Mucosa of rectum (tissue), 2 donors: ENCODE measurements at regions not wholly inside any gene's neighbourhood (a gene's known extent, or its start where the extent isn't known, plus 50 kb on each side); places are given as distances from the start of the nearest gene placed in this dataset.

Experiments
- H3K27ac ChIP-seq, 2 donors: one replicate each; pipeline ENCODE4 v1.7.0; 2013; ENCODE audit warnings: inconsistent platforms in 2 of 2, low read depth in 2 of 2, low read length in 2 of 2
- H3K27me3 ChIP-seq, 2 donors: one replicate each; pipeline ENCODE4 v1.7.0; 2013; ENCODE audit warnings: low read length in 2 of 2; ENCODE audit not compliant: control insufficient read depth in 2 of 2, insufficient read depth in 2 of 2
- H3K36me3 ChIP-seq, 2 donors: one replicate each; pipeline ENCODE4 v1.7.0; 2013; ENCODE audit warnings: low read length in 2 of 2; ENCODE audit not compliant: control insufficient read depth in 2 of 2, insufficient read depth in 2 of 2
- H3K4me1 ChIP-seq, 2 donors: one replicate each; pipeline ENCODE4 v1.7.0; 2013; ENCODE audit warnings: low read length in 2 of 2, mild to moderate bottlenecking in 1 of 2; ENCODE audit not compliant: control insufficient read depth in 2 of 2, insufficient read depth in 2 of 2
- H3K4me3 ChIP-seq, 2 donors: one replicate each; pipeline ENCODE4 v1.7.0; 2013; ENCODE audit warnings: low read length in 2 of 2
- H3K9ac ChIP-seq, 2 donors: one replicate each; pipeline ENCODE4 v1.7.0; 2013; ENCODE audit warnings: low read length in 2 of 2, low read depth in 1 of 2, mild to moderate bottlenecking in 1 of 2
- H3K9me3 ChIP-seq, 2 donors: one replicate each; pipeline ENCODE4 v1.7.0; 2013; ENCODE audit warnings: low read length in 2 of 2; ENCODE audit not compliant: control insufficient read depth in 2 of 2
- donor health status: healthy.
- donor health status: Normal muscosa, but diverticular disease.

DNA sequence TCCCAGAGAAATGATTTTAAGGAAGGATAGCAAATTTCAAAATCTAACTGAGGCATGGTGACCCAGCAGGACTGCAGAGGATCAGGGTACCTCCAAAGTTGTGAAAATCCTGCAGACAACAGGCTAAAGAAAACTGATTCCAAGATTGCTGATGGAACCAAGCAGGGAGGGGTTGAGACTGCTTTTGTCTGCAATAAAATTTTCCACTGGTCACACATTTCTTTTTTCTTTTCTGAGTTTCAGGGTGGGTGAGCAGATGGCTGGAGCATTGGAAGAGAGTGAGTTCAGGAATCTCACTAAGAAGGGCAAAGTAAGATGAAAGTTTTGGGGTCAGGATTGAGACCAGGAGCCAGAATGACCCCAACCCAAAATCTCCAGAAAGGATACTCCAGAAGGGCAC lies 321.0 kb downstream of the TNS1 start:
- no peaks in the 10 kb centered on the region for H3K4me1 ChIP-seq
- H3K4me3 ChIP-seq = no peak overlapping the region
- no peaks in the 10 kb centered on the region for H3K9me3 ChIP-seq
- no peak overlapping the region for H3K9ac ChIP-seq
- H3K36me3 ChIP-seq = no peaks in the 10 kb centered on the region
- no peak overlapping the region for H3K27ac ChIP-seq
- no peaks in the 10 kb centered on the region for H3K27me3 ChIP-seq

- Histone ChIP-seq H3K27ac (no peak overlapping the region), H3K4me3 (no peak overlapping the region), H3K9me3 (no peaks in the 10 kb centered on the region), H3K4me1 (no peaks in the 10 kb centered on the region), H3K9ac (no peak overlapping the region), H3K27me3 (no peaks in the 10 kb centered on the region), H3K36me3 (no peaks in the 10 kb centered on the region)
Observed at GRCh38 chr2:217680381-217680780, 322.4 kb downstream of the TNS1 start.

- Histone ChIP-seq H3K27me3 (no peaks in the 10 kb centered on the region), H3K27ac (no peak overlapping the region), H3K9ac (no peak overlapping the region), H3K9me3 (no peaks in the 10 kb centered on the region), H3K36me3 (no peaks in the 10 kb centered on the region), H3K4me1 (no peaks in the 10 kb centered on the region), H3K4me3 (no peak overlapping the region)
Observed at GRCh38 chr2:217673627-217674026, 329.2 kb downstream of the TNS1 start.

DNA sequence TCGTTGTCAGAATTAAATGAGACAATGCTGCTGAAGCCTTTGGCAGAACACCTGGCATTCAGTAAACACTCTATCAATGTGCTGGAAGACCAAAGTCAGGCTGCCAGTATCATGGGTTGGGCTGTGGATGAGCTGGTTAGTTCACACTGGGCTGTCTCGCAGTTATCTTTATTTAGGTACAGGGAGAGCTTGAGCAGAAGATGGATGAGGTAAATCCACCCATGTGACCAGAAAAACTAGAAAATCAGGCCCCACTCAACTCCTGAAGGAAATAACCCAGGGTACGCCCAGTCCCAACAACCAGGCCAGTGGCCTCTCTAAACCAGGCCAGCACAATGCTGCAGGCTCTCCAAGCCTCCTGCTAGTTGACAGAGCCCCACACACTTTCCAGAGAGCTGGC lies 330.3 kb downstream of the TNS1 start:
- Histone ChIP-seq H3K4me1 (no peaks in the 10 kb centered on the region), H3K4me3 (no peak overlapping the region), H3K27ac (no peak overlapping the region), H3K9me3 (no peaks in the 10 kb centered on the region), H3K9ac (no peak overlapping the region), H3K27me3 (no peaks in the 10 kb centered on the region), H3K36me3 (no peaks in the 10 kb centered on the region)

DNA sequence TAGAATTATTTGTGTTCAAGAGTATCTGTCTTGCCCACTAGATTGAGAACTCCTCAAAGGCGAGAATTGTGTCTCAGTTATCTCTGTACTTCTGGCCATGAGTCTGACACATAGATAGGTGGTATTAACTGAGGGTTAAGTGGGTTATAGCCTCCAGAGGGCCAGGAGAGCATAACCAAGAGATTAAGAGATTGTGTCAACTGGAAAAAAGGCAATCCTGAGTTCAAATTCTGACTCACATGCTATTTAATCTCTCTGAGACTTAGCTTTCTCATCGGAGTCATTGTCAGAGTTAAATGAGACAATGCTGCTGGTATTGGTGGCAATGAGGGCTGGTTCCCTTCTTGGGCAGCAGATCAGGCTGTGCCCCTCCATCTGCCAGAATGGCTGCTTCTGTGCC lies 330.9 kb downstream of the TNS1 start:
- no peaks in the 10 kb centered on the region for H3K36me3 ChIP-seq

DNA sequence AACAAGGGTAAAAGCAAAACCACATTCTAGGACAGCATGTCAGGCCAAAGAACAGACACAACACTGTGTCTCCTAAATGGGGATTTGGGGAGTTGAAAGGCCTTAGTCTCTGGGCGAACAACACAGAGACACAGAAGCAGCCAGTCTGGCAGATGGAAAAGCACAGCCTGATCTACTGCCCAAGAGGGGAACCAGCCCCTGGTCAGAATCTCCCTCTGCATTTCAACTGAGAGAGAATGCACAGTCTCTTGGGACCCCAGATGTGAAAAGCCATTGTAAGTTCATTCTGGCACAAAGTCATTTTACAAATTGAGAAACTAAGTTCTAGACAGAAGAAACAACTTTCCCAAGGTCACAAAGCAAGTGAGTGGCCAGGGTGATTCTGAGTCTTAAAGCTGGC lies 331.7 kb downstream of the TNS1 start:
- no peaks in the 10 kb centered on the region for H3K36me3 ChIP-seq
- H3K9ac ChIP-seq = no peak overlapping the region
- no peak overlapping the region for H3K27ac ChIP-seq
- no peaks in the 10 kb centered on the region for H3K27me3 ChIP-seq
- H3K9me3 ChIP-seq = no peaks in the 10 kb centered on the region
- H3K4me3 ChIP-seq = no peak overlapping the region
- H3K4me1 ChIP-seq = no peaks in the 10 kb centered on the region

More for the DNA sequence above, 330.9 kb downstream of the TNS1 start:
- H3K4me1 ChIP-seq = no peaks in the 10 kb centered on the region
- H3K27me3 ChIP-seq = no peaks in the 10 kb centered on the region
- no peak overlapping the region for H3K27ac ChIP-seq
- no peak overlapping the region for H3K9ac ChIP-seq
- no peak overlapping the region for H3K4me3 ChIP-seq
- H3K9me3 ChIP-seq = no peaks in the 10 kb centered on the region

GRCh38 chr2:217669831-217670230 lies 333.0 kb downstream of the TNS1 start:
- H3K4me1 ChIP-seq = no peaks in the 10 kb centered on the region
- H3K9me3 ChIP-seq = no peaks in the 10 kb centered on the region
- no peak overlapping the region for H3K27ac ChIP-seq
- H3K4me3 ChIP-seq = no peak overlapping the region
- no peaks in the 10 kb centered on the region for H3K27me3 ChIP-seq
- no peaks in the 10 kb centered on the region for H3K36me3 ChIP-seq
- no peak overlapping the region for H3K9ac ChIP-seq

GRCh38 chr2:217667512-217667911 lies 335.3 kb downstream of the TNS1 start:
- no peaks in the 10 kb centered on the region for H3K36me3 ChIP-seq
- no peak overlapping the region for H3K4me3 ChIP-seq
- H3K27me3 ChIP-seq = no peaks in the 10 kb centered on the region
- H3K4me1 ChIP-seq = no peaks in the 10 kb centered on the region
- H3K9me3 ChIP-seq = no peaks in the 10 kb centered on the region
- no peak overlapping the region for H3K9ac ChIP-seq
- no peak overlapping the region for H3K27ac ChIP-seq

GRCh38 chr2:217667035-217667434 lies 335.8 kb downstream of the TNS1 start:
- Histone ChIP-seq H3K27me3 (no peaks in the 10 kb centered on the region), H3K27ac (no peak overlapping the region), H3K4me3 (no peak overlapping the region), H3K9me3 (no peaks in the 10 kb centered on the region), H3K9ac (no peak overlapping the region), H3K4me1 (no peaks in the 10 kb centered on the region), H3K36me3 (no peaks in the 10 kb centered on the region)

- H3K9me3 ChIP-seq = no peaks in the 10 kb centered on the region
- H3K4me1 ChIP-seq = no peaks in the 10 kb centered on the region
- no peak overlapping the region for H3K27ac ChIP-seq
- H3K27me3 ChIP-seq = no peaks in the 10 kb centered on the region
- H3K36me3 ChIP-seq = no peaks in the 10 kb centered on the region
- H3K9ac ChIP-seq = no peak overlapping the region
- no peak overlapping the region for H3K4me3 ChIP-seq
Observed at GRCh38 chr2:217666338-217666737, 336.5 kb downstream of the TNS1 start.

DNA sequence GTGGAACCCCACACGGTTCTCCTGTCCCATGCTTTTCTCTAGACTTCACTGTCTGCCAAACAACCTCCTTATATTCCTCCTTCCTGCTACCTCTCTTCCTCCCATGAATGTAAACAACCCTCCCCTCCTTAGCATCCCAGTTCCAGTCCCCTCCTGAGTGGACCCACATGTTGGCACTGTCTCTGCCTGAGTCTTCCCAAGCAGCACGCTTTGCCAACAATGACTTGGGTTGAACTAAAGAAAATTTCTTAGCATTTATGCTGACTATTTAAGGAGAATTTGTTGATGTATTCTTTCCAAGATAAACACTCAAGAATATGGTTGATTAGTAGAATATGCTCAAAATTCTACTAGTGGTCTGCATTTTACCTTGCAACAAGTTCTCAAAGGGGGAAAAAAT lies 338.0 kb downstream of the TNS1 start:
- H3K36me3 ChIP-seq = no peaks in the 10 kb centered on the region
- no peaks in the 10 kb centered on the region for H3K27me3 ChIP-seq
- no peaks in the 10 kb centered on the region for H3K9me3 ChIP-seq
- no peaks in the 10 kb centered on the region for H3K4me1 ChIP-seq
- H3K27ac ChIP-seq = no peak overlapping the region
- H3K4me3 ChIP-seq = no peak overlapping the region
- no peak overlapping the region for H3K9ac ChIP-seq
